AG10803 (cell line): ENCODE measurements at regions not wholly inside any gene's neighbourhood (a gene's known extent, or its start where the extent isn't known, plus 50 kb on each side); places are given as distances from the start of the nearest gene placed in this dataset.
A peak's percentile ranks its signal among the peaks of the same experiment; 100 is the strongest.

Source experiments
- DNase-seq: peaks from one replicate; pipeline ENCODE4 v3.0.0; 2010; ENCODE audit warnings: low read depth
- H3K4me3 ChIP-seq: 2 replicates; pipeline ENCODE4 v1.5.1; 2011; ENCODE audit warnings: mild to moderate bottlenecking, low read length, control low read depth
- TF ChIP-seq, protein P1 (sequence below): conservative IDR thresholded peaks from 2 replicates; pipeline ENCODE4 v1.5.1; 2011; ENCODE audit warnings: mild to moderate bottlenecking, low read length, control low read depth, inconsistent platforms

- peak overlapping the region; percentile 39 for H3K4me3 ChIP-seq
- TF ChIP-seq, protein P1, sequence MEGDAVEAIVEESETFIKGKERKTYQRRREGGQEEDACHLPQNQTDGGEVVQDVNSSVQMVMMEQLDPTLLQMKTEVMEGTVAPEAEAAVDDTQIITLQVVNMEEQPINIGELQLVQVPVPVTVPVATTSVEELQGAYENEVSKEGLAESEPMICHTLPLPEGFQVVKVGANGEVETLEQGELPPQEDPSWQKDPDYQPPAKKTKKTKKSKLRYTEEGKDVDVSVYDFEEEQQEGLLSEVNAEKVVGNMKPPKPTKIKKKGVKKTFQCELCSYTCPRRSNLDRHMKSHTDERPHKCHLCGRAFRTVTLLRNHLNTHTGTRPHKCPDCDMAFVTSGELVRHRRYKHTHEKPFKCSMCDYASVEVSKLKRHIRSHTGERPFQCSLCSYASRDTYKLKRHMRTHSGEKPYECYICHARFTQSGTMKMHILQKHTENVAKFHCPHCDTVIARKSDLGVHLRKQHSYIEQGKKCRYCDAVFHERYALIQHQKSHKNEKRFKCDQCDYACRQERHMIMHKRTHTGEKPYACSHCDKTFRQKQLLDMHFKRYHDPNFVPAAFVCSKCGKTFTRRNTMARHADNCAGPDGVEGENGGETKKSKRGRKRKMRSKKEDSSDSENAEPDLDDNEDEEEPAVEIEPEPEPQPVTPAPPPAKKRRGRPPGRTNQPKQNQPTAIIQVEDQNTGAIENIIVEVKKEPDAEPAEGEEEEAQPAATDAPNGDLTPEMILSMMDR: no peak
- peak; percentile 95 for DNase-seq
These were observed 448.7 kb upstream of the FAT1 start for GRCh38 chr4:187172340-187172761.

DNA sequence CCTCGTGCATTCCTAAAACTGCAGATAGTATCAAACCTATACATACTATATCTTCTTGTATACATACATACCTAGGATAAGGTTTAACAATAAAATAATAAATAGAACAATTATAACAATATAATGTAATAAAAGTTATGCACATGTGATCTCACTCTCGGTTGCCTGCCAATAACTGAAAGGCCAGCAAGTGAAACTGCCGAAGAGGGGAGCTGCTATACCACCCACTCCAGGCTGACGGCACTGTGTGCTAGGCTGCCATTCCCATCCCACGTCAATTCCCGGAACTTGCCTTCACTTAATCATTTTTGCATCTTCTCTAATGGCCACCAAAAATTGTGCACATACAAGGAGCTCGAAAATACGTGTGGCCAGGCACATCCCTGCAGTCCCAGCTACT lies 451.1 kb upstream of the FAT1 start:
- DNase-seq: no peak
- H3K4me3 ChIP-seq: no peak overlapping the region

DNA sequence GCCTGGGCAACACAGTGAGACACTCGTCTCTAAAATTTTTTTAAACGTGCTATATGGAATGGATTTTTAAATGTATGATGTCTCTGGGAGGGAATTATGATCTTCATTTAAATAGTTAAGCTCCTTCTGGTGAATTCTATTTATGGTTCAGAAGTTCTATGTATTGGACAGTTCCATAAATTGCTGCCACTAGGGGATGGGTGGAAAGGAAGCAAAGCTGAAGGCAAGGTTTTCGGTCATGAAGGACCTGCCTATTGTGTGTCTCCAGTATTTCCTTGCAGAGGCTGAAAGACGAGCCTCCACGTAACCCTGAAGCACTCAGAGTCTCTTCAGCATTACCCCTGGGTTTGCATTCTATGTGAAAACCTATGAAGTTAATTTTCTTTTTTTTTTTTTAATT lies 451.5 kb upstream of the FAT1 start:
- DNase-seq: no peak
- TF ChIP-seq, protein P1: peak; percentile 44
- no peak overlapping the region for H3K4me3 ChIP-seq

More for the DNA sequence above, 451.1 kb upstream of the FAT1 start:
- TF ChIP-seq, protein P1: no peak

GRCh38 chr4:187176261-187176910 lies 452.7 kb upstream of the FAT1 start:
- H3K4me3 ChIP-seq: no peak overlapping the region
- TF ChIP-seq, protein P1: no peak
- no peak for DNase-seq

DNA sequence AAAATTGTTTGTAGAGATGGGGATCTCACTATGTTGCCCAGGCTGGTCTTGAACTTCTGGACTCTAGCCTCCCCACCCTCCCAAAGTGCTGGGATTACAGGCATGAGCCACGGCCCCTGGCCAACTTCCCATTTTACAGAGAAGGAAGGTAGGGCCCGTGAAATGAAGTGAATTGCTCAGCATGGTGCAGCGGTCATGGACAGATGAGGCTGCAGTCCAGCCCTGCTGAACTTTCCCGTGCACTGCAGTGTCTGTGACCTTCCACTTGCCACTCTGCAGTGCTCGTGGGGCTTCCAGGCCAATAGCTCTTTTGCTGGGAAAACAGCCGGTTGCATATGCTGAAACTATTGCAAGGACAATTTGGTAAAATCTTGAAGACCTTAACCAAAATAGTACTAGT lies 454.4 kb upstream of the FAT1 start:
- no peak for DNase-seq
- no peak overlapping the region for H3K4me3 ChIP-seq
- TF ChIP-seq, protein P1: no peak

GRCh38 chr4:187178587-187178986 lies 454.9 kb upstream of the FAT1 start:
- H3K4me3 ChIP-seq: no peak overlapping the region
- TF ChIP-seq, protein P1: no peak
- DNase-seq: no peak

DNA sequence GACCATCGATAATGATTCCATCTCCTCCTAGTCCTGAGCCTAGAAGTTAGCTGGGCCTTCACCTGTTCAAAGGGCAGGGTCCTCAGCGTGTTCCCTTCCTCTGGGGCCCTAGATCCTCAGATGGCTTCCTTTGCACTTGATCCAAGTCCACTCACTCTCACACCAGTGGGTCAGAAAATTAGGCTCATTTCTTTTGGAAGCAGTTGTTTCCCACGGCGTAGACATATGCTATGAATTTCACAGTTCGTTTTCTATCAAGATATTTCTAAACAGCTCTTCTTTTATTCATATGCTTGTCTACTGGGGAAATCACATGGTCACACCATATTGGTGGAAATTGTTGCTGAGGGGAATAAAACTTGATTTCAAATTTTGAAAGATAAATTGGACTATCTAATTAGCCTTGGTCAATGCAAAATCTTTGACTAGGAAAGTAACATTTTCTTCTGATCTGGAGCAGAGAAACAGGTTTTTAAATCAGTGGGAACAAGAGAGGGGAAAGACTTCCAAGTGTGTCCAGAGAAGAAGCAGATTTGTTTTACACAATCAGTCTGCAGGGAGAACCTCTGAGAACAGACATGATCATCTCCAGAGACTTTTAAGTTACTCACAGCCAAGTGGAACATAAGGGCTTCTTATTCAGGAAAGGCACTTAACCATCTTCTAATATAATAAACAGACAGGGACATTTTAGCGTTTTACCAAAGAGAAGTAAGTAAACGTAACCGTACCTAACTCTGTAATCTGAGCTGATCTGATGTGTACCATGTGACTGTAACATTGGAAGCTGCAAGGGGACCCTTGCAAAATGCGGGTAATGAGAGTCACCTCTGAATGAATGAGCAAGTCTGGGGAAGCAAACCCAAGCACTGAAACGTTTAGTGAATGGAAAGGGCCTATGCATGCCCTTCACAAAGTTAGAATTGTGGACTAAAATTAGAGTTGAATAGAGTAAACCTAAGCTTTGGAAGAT lies 455.7 kb upstream of the FAT1 start:
- no peak overlapping the region for H3K4me3 ChIP-seq
- DNase-seq: no peak
- TF ChIP-seq, protein P1: no peak
